HepG2 (cell line): ENCODE measurements at regions not wholly inside any gene's neighbourhood (a gene's known extent, or its start where the extent isn't known, plus 50 kb on each side); places are given as distances from the start of the nearest gene placed in this dataset.

ENCODE experiments used
- BCL6 ChIP-seq: IDR thresholded peaks from 2 replicates; pipeline ENCODE4 v1.6.1; 2016; ENCODE audit warnings: missing genetic modification reagents, missing compliant biosample characterization
- BORCS8-MEF2B ChIP-seq: sonication (generic); formaldehyde crosslinking; IDR thresholded peaks from 2 replicates; pipeline ENCODE4 v1.8.0; 2022; ENCODE audit warnings: mild to moderate bottlenecking, missing genetic modification reagents
- CBX5 ChIP-seq: sonication (generic); formaldehyde crosslinking; IDR thresholded peaks from 2 replicates; pipeline ENCODE4 v1.4.0; 2020; ENCODE audit warnings: missing genetic modification reagents, borderline replicate concordance
- CREM ChIP-seq, 2 experiments: sonication (generic) in 1 of 2; formaldehyde crosslinking in 1 of 2; IDR thresholded peaks; 2 replicates each; pipeline versions ENCODE4 v1.4.0 to v1.6.1; 2016 to 2020; ENCODE audit warnings: antibody characterized with exemption in 1 of 2, mild to moderate bottlenecking in 1 of 2, missing genetic modification reagents in 1 of 2
- DMAP1 ChIP-seq: IDR thresholded peaks from 2 replicates; pipeline ENCODE4 v1.6.1; 2016
- DR1 ChIP-seq: sonication (generic); formaldehyde crosslinking; IDR thresholded peaks from 2 replicates; pipeline ENCODE4 v1.8.0; 2021; ENCODE audit warnings: mild to moderate bottlenecking, missing genetic modification reagents, inconsistent platforms
- FOXK2 ChIP-seq: fragments of 450-650 bp; IDR thresholded peaks from 2 replicates; pipeline ENCODE4 v1.6.1; 2016
- HDAC2 ChIP-seq: sonication (generic); formaldehyde crosslinking; IDR thresholded peaks from 2 replicates; pipeline ENCODE4 v1.4.0; 2020; ENCODE audit warnings: missing genetic modification reagents
- HMG20A ChIP-seq: IDR thresholded peaks from 2 replicates; pipeline ENCODE4 v1.6.1; 2016; ENCODE audit warnings: borderline replicate concordance
- KAT2B ChIP-seq: fragments of 150-350 bp; IDR thresholded peaks from 2 replicates; pipeline ENCODE4 v1.6.1; 2014; ENCODE audit warnings: low read depth, low read length, borderline replicate concordance
- KLF12 ChIP-seq: sonication (generic); formaldehyde crosslinking; IDR thresholded peaks from 2 replicates; pipeline ENCODE4 v1.4.0; 2020; ENCODE audit warnings: missing genetic modification reagents, borderline replicate concordance
- MIER3 ChIP-seq: IDR thresholded peaks from 2 replicates; pipeline ENCODE4 v1.6.1; 2016; ENCODE audit warnings: missing compliant biosample characterization, borderline replicate concordance
- NFE2 ChIP-seq: sonication (generic); formaldehyde crosslinking; IDR thresholded peaks from 2 replicates; pipeline ENCODE4 v1.4.0; 2020; ENCODE audit warnings: missing genetic modification reagents
- POGZ ChIP-seq: sonication (generic); formaldehyde crosslinking; IDR thresholded peaks from 2 replicates; pipeline ENCODE4 v1.4.0; 2020; ENCODE audit warnings: mild to moderate bottlenecking, missing genetic modification reagents
- SALL2 ChIP-seq: sonication (generic); formaldehyde crosslinking; IDR thresholded peaks from 2 replicates; pipeline ENCODE4 v1.8.1; 2023; ENCODE audit warnings: mild to moderate bottlenecking, missing genetic modification reagents, inconsistent platforms
- SIX4 ChIP-seq: sonication (generic); formaldehyde crosslinking; IDR thresholded peaks from 2 replicates; pipeline ENCODE4 v1.4.0; 2020; ENCODE audit warnings: missing genetic modification reagents
- SRSF9 ChIP-seq: fragments of 200-400 bp; formaldehyde crosslinking; IDR thresholded peaks from 2 replicates; pipeline ENCODE4 v1.6.1; 2018; ENCODE audit warnings: borderline replicate concordance, mild to moderate bottlenecking, low read depth, low read length; ENCODE audit not compliant: insufficient read depth, poor library complexity, severe bottlenecking
- SSRP1 ChIP-seq: IDR thresholded peaks from 2 replicates; pipeline ENCODE4 v1.6.1; 2016; ENCODE audit warnings: control low read depth
- TEAD3 ChIP-seq: optimal IDR thresholded peaks from 2 replicates; pipeline ENCODE3; 2016; ENCODE audit warnings: borderline replicate concordance
- ZBTB3 ChIP-seq: sonication (generic); formaldehyde crosslinking; IDR thresholded peaks from 2 replicates; pipeline ENCODE4 v1.4.0; 2020; ENCODE audit warnings: low read depth, mild to moderate bottlenecking, moderate library complexity, missing genetic modification reagents, borderline replicate concordance
- ZFP62 ChIP-seq: sonication (generic); formaldehyde crosslinking; IDR thresholded peaks from 2 replicates; pipeline ENCODE4 v1.4.0; 2020; ENCODE audit warnings: missing genetic modification reagents
- ZMYM4 ChIP-seq: sonication (generic); formaldehyde crosslinking; IDR thresholded peaks from 2 replicates; pipeline ENCODE4 v1.8.1; 2023; ENCODE audit warnings: mild to moderate bottlenecking, missing genetic modification reagents
- ZNF296 ChIP-seq: sonication (generic); formaldehyde crosslinking; conservative IDR thresholded peaks from 2 replicates; pipeline ENCODE4 v1.5.0; 2020; ENCODE audit warnings: mild to moderate bottlenecking, missing genetic modification reagents
- ZNF33A ChIP-seq: sonication (generic); formaldehyde crosslinking; IDR thresholded peaks from 2 replicates; pipeline ENCODE4 v1.5.1; 2020; ENCODE audit warnings: missing genetic modification reagents, mild to moderate bottlenecking, moderate library complexity, borderline replicate concordance
- ZNF350 ChIP-seq: sonication (generic); formaldehyde crosslinking; IDR thresholded peaks from 2 replicates; pipeline ENCODE4 v1.4.0; 2020; ENCODE audit warnings: mild to moderate bottlenecking, low read depth, missing genetic modification reagents, borderline replicate concordance
- ZNF549 ChIP-seq: sonication (generic); formaldehyde crosslinking; IDR thresholded peaks from 2 replicates; pipeline ENCODE4 v1.5.0; 2020; ENCODE audit warnings: missing genetic modification reagents
- ZNF660 ChIP-seq: sonication (generic); formaldehyde crosslinking; IDR thresholded peaks from 2 replicates; pipeline ENCODE4 v1.5.1; 2020; ENCODE audit warnings: mild to moderate bottlenecking, low read depth, missing genetic modification reagents, borderline replicate concordance
- ZNF674 ChIP-seq: sonication (generic); formaldehyde crosslinking; IDR thresholded peaks from 2 replicates; pipeline ENCODE4 v1.5.0; 2020; ENCODE audit warnings: low read depth, mild to moderate bottlenecking, missing genetic modification reagents
- ZNF850 ChIP-seq: sonication (generic); formaldehyde crosslinking; conservative IDR thresholded peaks from 2 replicates; pipeline ENCODE4 v1.9.0; 2021; ENCODE audit warnings: mild to moderate bottlenecking, missing genetic modification reagents
- TF ChIP-seq, protein P1 (sequence below): sonication (generic); formaldehyde crosslinking; IDR thresholded peaks from 2 replicates; pipeline ENCODE4 v1.9.0; 2022; ENCODE audit warnings: missing genetic modification reagents, mild to moderate bottlenecking, borderline replicate concordance
- TF ChIP-seq, protein P2 (sequence below): IDR thresholded peaks from 2 replicates; pipeline ENCODE4 v1.6.1; 2016; ENCODE audit warnings: mild to moderate bottlenecking, missing biosample characterization, missing genetic modification reagents
- TF ChIP-seq, protein P3 (sequence below): sonication (generic); formaldehyde crosslinking; IDR thresholded peaks from 2 replicates; pipeline ENCODE4 v1.8.0; 2022; ENCODE audit warnings: missing genetic modification reagents, mild to moderate bottlenecking, borderline replicate concordance

- no peak for TF ChIP-seq ZNF33A (CRISPR knock-in tag)
- TF ChIP-seq SIX4 (CRISPR knock-in tag): no peak
- no peak for TF ChIP-seq SALL2 (CRISPR knock-in tag)
- TF ChIP-seq NFE2 (CRISPR knock-in tag): no peak
- no peak for TF ChIP-seq SSRP1 (CRISPR knock-in tag)
- TF ChIP-seq ZFP62: no peak
- TF ChIP-seq CREM (IDR thresholded peaks at IDR 0.05): peak; percentile 24; the same call in 1 of the 2 replicates
- no peak for TF ChIP-seq CREM (CRISPR knock-in tag; IDR thresholded peaks at IDR 0.05)
- peak; percentile 62; the same call in 1 of the 2 replicates for TF ChIP-seq BORCS8-MEF2B (CRISPR knock-in tag)
- no peak for TF ChIP-seq KLF12 (CRISPR knock-in tag)
- peak; percentile 21; the same call in 1 of the 2 replicates for TF ChIP-seq HDAC2 (CRISPR knock-in tag)
- TF ChIP-seq, protein P1, sequence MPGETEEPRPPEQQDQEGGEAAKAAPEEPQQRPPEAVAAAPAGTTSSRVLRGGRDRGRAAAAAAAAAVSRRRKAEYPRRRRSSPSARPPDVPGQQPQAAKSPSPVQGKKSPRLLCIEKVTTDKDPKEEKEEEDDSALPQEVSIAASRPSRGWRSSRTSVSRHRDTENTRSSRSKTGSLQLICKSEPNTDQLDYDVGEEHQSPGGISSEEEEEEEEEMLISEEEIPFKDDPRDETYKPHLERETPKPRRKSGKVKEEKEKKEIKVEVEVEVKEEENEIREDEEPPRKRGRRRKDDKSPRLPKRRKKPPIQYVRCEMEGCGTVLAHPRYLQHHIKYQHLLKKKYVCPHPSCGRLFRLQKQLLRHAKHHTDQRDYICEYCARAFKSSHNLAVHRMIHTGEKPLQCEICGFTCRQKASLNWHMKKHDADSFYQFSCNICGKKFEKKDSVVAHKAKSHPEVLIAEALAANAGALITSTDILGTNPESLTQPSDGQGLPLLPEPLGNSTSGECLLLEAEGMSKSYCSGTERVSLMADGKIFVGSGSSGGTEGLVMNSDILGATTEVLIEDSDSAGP (CRISPR knock-in tag): peak; percentile 60; the same call in 1 of the 2 replicates
- TF ChIP-seq BCL6: no peak
- TF ChIP-seq KAT2B: no peak
- 0 out of 2 replicates have a peak, but pooled peaks have one; percentile 36 for TF ChIP-seq HMG20A (CRISPR knock-in tag)
- TF ChIP-seq ZNF850 (CRISPR knock-in tag): no peak
- peak; percentile 63; the same call in 1 of the 2 replicates for TF ChIP-seq ZBTB3 (CRISPR knock-in tag)
- TF ChIP-seq ZNF660 (CRISPR knock-in tag): no peak
- TF ChIP-seq TEAD3 (CRISPR knock-in tag): peak; percentile 92
- TF ChIP-seq MIER3 (CRISPR knock-in tag): no peak
- TF ChIP-seq, protein P2, sequence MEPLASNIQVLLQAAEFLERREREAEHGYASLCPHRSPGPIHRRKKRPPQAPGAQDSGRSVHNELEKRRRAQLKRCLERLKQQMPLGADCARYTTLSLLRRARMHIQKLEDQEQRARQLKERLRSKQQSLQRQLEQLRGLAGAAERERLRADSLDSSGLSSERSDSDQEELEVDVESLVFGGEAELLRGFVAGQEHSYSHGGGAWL: no peak
- TF ChIP-seq ZMYM4 (CRISPR knock-in tag): no peak
- peak; percentile 51; the same call in 1 of the 2 replicates for TF ChIP-seq ZNF350 (CRISPR knock-in tag)
- no peak for TF ChIP-seq ZNF549 (CRISPR knock-in tag)
- TF ChIP-seq, protein P3, sequence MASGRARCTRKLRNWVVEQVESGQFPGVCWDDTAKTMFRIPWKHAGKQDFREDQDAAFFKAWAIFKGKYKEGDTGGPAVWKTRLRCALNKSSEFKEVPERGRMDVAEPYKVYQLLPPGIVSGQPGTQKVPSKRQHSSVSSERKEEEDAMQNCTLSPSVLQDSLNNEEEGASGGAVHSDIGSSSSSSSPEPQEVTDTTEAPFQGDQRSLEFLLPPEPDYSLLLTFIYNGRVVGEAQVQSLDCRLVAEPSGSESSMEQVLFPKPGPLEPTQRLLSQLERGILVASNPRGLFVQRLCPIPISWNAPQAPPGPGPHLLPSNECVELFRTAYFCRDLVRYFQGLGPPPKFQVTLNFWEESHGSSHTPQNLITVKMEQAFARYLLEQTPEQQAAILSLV (CRISPR knock-in tag): no peak
- peak; percentile 68; the same call in 1 of the 2 replicates for TF ChIP-seq CBX5
- TF ChIP-seq DMAP1 (CRISPR knock-in tag): 0 out of 2 replicates have a peak, but pooled peaks have one; percentile 27
- TF ChIP-seq POGZ (CRISPR knock-in tag): 0 out of 2 replicates have a peak, but pooled peaks have one; percentile 30
- no peak for TF ChIP-seq DR1 (CRISPR knock-in tag)
- TF ChIP-seq SRSF9: no peak
- no peak for TF ChIP-seq ZNF674
- no peak for TF ChIP-seq ZNF296 (CRISPR knock-in tag)
- no peak for TF ChIP-seq FOXK2
These were observed 232.9 kb upstream of the RGMA start (continued) for GRCh38 chr15:93321881-93322282.
